Stimulated activated CD8-positive, alpha-beta memory T cell treated with anti-CD3 and anti-CD28 coated beads, Interleukin-2, amount 100 ng/mL, for 1 hour (primary cell): ENCODE measurements at regions not wholly inside any gene's neighbourhood (a gene's known extent, or its start where the extent isn't known, plus 50 kb on each side); places are given as distances from the start of the nearest gene placed in this dataset.
"Not testable (repeated sequence)": the region's sequence is repeated elsewhere in the genome, so short reads cannot be mapped to it uniquely, and the experiment has no call there.

Experiments
- DNase-seq, 2 donors: peaks; one replicate each; pipeline ENCODE4 v3.0.0-alpha.2; 2020; ENCODE audit warnings: low read depth in 2 of 2

DNA sequence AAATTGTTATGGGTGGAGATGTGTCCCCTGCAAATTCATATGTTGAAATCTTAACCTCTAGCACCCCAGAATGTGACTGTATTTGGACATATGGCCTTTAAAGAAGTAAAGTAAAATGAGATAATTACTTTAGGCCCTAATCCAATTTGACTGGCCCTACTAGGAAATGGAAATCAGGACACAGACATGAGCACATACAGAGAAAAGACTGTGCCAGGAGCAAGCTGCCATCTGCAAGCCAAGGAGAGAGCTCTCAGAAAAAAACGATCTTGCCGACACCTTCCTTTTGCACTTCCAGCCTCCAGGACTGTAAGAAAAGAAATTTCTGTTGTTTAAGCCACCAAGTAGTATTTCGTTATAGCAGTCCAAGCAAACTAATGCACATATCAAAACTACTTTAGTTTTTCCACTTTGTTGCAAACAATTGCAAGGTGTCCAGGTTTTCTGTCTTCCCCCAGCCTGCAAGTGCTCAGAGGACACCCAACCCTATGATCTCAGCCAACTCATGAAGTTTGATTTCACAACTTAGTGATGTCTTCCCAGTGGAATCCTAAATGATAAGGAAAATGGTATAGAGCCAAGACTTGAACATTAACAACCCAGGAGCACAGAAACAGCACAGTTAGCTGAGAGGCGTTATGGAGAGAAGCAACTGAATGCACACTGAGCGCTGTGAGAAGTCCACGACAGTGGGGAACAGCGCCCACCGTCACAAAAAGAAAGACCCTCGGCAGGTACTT, 351.2 kb downstream of the BCL2L11 start:
- DNase-seq: not testable (repeated sequence)

DNA sequence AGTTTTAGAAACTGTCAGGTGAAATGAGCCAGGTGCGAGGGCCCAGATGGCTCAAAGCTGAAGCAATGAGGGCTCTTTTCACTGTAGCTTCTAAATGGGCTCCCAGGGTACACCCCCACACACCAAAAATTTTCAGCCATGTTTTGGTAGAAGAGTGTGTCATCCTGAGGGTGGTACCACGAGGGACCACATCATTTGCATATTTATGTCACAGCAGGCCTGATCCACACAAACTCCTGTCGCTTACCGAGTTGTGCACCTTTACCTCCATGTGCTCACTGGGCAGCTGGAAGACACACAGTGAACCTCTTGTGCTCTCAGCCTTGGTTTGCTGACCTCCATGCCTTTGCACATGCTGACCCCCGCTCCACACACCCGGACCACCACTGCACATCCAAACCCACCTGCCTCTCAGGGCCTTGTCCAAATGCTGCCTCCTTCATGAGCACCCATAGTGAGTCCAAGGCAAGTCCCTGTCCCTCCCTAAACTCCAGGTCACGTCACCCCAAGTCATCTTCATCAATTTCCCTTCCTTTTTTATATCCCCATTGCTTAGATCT, 352.2 kb downstream of the BCL2L11 start:
- not testable (repeated sequence) for DNase-seq

DNA sequence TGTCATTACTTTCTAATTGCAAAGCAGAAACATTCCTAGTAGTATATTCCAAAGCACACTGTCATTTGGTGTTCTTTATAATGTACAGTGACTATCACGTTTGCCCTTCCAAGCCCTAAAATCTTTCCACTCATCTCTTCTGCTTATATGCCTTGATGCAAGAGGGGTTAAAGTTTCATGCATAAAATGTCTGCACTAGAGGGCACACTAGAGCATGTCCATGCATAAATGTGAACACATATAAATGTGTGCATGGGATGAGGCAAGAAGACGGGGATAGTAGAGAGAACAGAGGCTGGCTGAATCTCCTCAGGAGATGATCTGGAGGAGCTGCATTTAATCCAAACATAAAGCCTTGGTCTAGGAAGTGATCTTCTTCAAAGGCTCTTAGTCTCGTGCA, 352.8 kb downstream of the BCL2L11 start:
- not testable (repeated sequence) for DNase-seq

GRCh38 chr2:111474198-111474705, 353.5 kb downstream of the BCL2L11 start:
- not testable (repeated sequence) for DNase-seq

- not testable (repeated sequence) for DNase-seq
Observed at GRCh38 chr2:111478335-111478734, 357.6 kb downstream of the BCL2L11 start.

DNA sequence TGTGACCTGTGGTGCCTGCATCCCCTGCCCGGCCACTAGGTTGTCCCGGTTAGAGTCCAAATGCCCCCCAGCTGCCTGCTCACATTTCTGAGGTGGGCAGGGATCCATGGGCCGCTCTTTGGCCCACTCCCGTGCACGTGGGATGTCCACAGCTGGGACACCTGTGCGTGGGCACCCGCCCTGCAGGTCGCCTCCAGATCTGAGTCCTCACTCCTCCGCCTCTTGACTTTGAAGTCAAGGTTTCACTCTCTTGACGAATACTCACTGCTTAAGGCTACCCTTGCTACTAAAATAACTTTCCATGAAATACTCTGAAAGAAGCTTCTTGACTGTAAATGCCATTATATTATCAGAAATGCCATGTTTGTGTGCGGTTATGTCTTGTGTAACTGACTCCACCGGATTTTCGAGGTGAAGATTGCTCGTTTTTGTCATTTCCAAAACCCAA, 358.2 kb downstream of the BCL2L11 start:
- not testable (repeated sequence) for DNase-seq

- DNase-seq: not testable (repeated sequence)
Observed at GRCh38 chr2:111480016-111480625, 359.4 kb downstream of the BCL2L11 start.

DNA sequence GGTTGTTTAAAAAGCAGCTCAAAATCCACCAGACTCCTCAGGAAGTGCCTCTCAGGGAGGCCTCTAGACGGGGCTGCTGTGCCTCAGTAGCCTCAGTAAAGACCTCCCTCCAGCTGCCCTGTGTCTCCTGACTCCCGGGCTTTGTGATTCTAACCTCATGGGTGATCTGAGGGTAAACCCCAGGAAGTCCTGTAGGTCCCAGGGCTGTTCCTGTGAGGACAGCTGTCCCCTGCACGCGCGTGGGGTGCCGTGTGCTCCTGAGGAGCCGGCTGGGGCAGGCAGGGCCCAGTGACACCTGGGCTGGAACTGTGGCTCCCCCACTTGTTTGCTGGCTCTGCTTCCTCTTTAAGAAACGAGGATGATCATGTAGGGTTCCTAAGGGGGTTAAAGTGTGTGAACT, 359.9 kb downstream of the BCL2L11 start:
- DNase-seq: not testable (repeated sequence)

DNA sequence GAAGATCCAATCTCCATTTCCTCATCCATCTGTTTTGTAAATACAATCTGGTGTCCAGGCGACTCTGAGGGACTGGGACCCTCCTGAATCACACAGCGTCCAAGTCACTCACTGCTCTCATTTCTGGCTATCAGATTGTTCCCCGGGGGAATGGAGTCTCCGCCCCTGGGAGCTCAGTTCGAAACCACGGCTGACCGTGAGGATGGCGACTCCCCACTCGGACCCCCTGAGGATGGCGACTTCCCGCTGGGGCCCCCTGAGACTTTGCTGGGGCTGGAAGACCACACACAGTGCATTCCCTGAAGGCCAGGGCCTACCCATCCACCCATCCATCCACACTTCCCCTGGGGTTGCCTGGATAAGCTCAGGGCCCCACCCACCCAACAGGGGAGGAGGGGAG, 360.5 kb downstream of the BCL2L11 start:
- not testable (repeated sequence) for DNase-seq

DNA sequence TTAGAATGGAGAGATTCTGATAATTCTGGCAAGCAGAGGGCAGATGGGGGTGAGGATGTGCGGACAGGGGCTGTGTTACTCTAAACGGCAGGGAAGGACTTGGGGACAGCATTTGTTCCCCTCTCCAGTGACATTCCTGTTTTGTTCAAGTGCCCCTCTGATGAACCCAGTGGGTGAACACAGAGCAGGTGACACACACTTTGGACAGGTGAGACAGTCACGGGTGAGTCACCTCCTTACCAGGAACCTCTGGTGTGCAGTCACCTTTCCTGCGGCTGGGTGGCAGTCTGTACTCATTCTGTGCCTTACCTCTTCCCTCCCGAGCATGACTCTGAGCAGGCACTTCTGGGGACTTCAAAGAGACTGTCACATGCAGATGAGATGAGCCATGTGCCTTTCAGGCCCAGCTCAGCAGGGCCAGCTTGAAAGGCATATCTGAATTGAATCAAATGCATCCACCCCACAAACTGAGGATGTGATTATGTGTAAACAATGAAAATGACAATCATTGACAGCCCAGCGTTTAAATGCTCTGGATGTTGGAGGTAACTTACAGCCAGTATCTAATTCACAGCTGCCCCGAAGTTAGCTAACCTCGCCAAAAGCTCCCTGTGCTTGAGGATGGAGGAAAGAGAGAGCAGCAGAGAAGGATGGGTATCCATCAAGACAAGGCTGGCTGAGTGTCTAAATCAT, 362.4 kb downstream of the BCL2L11 start:
- DNase-seq: not testable (repeated sequence)

DNA sequence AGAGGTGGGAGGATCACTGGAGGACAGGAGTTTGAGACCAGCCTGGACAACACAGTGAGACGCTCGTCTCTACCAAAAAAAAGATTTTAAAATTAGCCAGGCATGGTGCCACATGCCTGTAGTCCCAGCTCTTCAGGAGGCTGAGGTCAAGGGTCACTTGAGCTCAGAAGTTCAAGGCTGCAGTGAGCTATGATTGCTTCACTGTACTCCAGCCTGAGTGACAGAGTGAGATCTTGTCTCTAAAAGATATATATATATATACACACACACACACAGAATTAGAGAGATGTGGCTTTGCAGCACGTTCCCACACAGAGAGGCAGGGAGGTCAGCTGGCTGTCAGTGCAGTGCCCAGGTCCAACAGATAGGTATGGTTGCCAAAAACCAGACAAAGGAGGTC, 363.4 kb downstream of the BCL2L11 start:
- not testable (repeated sequence) for DNase-seq

DNA sequence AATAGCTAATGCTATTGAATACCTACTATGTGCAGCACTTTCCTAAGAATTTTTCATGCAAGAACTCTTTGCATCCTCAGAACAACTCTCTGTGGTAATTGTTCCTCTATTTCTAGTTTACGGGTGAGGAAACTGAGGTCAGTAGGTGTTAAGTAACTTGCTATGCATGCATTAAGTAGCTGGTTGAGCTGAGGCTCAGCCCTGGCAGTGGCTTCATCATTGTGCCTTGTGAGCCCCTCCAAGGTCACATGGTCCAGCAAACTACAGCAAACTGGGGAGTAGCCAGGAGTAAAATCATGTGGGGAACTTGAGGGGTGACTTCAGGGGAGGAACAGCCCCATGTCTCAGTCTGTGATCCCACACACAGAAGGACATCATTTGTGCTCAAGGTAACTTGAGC, 365.2 kb downstream of the BCL2L11 start:
- not testable (repeated sequence) for DNase-seq

GRCh38 chr2:111488451-111488850, 367.7 kb downstream of the BCL2L11 start:
- DNase-seq: not testable (repeated sequence)

- not testable (repeated sequence) for DNase-seq
Observed at GRCh38 chr2:111489460-111489859, 368.7 kb downstream of the BCL2L11 start.

DNA sequence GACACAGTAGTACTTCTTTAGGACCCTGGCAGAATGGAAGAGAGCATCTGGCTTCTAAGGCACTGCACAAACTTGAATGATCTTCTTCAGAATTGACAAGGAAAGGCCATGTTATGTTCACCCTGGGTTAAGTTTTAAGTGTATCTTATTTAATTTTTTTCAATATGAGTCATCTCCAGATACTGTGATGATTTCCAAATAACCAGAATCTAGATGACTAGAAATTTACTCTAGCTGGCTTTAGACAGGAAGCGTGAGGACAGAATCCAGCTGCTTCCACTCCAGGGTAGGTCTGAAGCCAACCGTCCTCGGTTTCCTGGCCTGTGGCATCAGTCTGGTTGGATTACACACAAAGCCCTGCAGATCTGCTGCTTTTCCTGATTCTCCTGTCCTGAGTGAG, 370.5 kb downstream of the BCL2L11 start:
- not testable (repeated sequence) for DNase-seq

- not testable (repeated sequence) for DNase-seq
Observed at GRCh38 chr2:111491614-111492013, 370.9 kb downstream of the BCL2L11 start.

- not testable (repeated sequence) for DNase-seq
Observed at GRCh38 chr2:111492995-111493719, 372.4 kb downstream of the BCL2L11 start.

GRCh38 chr2:111493720-111494078, 373.0 kb downstream of the BCL2L11 start:
- DNase-seq: not testable (repeated sequence)

- DNase-seq: not testable (repeated sequence)
Observed at GRCh38 chr2:111494288-111494980, 373.7 kb downstream of the BCL2L11 start.

GRCh38 chr2:111494981-111495315, 374.2 kb downstream of the BCL2L11 start:
- not testable (repeated sequence) for DNase-seq

DNA sequence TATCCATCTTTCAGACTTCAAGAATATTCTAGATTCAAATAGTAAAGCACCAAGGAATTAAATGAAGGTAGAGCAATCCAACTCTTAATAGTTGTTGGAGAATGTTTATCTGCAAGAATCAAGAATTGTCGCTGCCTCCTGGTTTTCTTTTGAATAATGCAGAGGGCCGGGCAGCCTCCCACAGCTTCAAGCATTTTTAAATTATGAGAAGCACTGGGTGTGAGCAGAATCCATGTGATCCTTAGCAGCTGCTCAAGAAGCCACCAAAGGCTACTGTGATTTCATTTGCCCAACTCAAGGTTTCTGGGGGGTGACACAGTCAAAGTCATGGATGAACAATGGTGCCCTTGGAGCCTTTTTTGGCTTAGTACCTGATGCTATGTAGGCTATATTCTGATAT, 374.9 kb downstream of the BCL2L11 start:
- not testable (repeated sequence) for DNase-seq
